ENCODE measurements at regions not wholly inside any gene's neighbourhood (a gene's known extent, or its start where the extent isn't known, plus 50 kb on each side); places are given as distances from the start of the nearest gene placed in this dataset.

DNA sequence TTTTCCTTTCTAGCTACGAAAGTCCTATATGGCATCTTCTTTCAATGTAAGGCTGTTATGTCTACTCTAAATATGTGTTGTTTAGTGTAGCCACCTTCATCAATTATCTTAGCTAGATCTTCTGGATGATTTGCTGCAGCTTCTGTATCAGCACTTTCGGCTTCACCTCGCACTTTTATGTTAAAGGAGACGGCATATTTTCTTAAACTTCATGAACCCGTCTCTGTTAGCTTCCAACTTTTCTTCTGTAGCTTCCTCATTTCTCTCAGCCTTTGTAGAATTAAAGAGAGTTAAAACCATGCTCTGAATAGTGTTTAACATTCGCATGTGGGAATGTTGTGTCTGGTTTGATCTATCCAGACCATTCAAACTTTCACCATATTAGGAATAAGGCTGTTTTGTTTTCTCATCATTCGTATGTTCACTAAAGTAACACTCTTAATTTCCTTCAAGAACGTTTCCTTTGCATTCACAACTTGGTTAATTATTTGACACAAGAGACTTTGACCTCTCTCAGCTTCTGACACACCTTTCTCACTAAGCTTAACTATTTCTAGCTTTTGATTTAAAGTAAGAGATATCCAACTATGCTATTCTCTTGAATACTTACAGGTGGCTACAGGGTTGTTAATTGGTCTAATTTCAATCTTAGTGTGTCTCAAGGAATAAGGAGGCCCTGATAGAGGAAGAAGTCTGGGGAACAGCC lies 476.8 kb downstream of the GABRG1 start:
- no peaks in the 10 kb centered on the region for H3K36me3 ChIP-seq (ENCODE audit: insufficient read depth)
- no peaks in the 10 kb centered on the region for H3K79me2 ChIP-seq (ENCODE audit: insufficient read depth, low read depth)
- H4K20me1 ChIP-seq (ENCODE audit: insufficient read depth) = no peaks in the 10 kb centered on the region
- TF ChIP-seq, protein P1, sequence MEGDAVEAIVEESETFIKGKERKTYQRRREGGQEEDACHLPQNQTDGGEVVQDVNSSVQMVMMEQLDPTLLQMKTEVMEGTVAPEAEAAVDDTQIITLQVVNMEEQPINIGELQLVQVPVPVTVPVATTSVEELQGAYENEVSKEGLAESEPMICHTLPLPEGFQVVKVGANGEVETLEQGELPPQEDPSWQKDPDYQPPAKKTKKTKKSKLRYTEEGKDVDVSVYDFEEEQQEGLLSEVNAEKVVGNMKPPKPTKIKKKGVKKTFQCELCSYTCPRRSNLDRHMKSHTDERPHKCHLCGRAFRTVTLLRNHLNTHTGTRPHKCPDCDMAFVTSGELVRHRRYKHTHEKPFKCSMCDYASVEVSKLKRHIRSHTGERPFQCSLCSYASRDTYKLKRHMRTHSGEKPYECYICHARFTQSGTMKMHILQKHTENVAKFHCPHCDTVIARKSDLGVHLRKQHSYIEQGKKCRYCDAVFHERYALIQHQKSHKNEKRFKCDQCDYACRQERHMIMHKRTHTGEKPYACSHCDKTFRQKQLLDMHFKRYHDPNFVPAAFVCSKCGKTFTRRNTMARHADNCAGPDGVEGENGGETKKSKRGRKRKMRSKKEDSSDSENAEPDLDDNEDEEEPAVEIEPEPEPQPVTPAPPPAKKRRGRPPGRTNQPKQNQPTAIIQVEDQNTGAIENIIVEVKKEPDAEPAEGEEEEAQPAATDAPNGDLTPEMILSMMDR (conservative IDR thresholded peaks at IDR 0.05; ENCODE audit: low read depth, low read length) = no peak
- H3K9ac ChIP-seq = no peak overlapping the region
- H3K4me1 ChIP-seq (ENCODE audit: low read depth, poor library complexity, severe bottlenecking) = no peaks in the 10 kb centered on the region
- H2AFZ ChIP-seq (ENCODE audit: low read depth) = no peak overlapping the region
- no peak overlapping the region for H3K4me2 ChIP-seq
- no peak overlapping the region for H3K4me3 ChIP-seq (IDR thresholded peaks at IDR 0.05; ENCODE audit: insufficient read depth, low read depth, low read length)
- H3K27me3 ChIP-seq (ENCODE audit: insufficient read depth, low read depth) = no peaks in the 10 kb centered on the region
- no peak overlapping the region for H3K27ac ChIP-seq

DNA sequence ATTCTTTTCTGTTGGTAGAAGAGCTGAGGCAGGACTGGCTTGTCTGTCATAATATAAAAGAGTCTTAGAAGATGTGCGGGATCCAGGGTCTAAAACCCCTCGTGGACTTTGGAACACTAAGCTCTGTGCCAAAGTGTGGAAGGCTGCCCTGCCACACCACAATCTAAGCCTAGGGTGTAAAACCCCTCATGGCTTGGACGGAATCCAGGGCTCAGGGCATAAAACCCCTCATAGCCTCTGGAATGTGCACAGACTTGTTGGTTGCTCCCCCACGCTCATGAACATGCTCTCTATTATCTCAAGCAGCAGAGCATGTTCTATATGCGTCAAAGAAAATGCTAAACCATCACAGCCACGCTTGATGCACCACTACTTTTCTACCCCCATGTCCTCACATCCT lies 483.6 kb downstream of the GABRG1 start:
- Histone ChIP-seq H3K36me3 (ENCODE audit: insufficient read depth) (no peaks in the 10 kb centered on the region), H3K27ac (no peak overlapping the region), H4K20me1 (ENCODE audit: insufficient read depth) (no peaks in the 10 kb centered on the region), H2AFZ (ENCODE audit: low read depth) (no peak overlapping the region), H3K4me2 (no peak overlapping the region), H3K4me1 (ENCODE audit: low read depth, poor library complexity, severe bottlenecking) (no peaks in the 10 kb centered on the region), H3K9ac (no peak overlapping the region), H3K4me3 (IDR thresholded peaks at IDR 0.05; ENCODE audit: insufficient read depth, low read depth, low read length) (no peak overlapping the region), H3K27me3 (ENCODE audit: insufficient read depth, low read depth) (no peaks in the 10 kb centered on the region), H3K79me2 (ENCODE audit: insufficient read depth, low read depth) (no peaks in the 10 kb centered on the region)
- TF ChIP-seq, protein P1 (conservative IDR thresholded peaks at IDR 0.05; ENCODE audit: low read depth, low read length) = no peak

DNA sequence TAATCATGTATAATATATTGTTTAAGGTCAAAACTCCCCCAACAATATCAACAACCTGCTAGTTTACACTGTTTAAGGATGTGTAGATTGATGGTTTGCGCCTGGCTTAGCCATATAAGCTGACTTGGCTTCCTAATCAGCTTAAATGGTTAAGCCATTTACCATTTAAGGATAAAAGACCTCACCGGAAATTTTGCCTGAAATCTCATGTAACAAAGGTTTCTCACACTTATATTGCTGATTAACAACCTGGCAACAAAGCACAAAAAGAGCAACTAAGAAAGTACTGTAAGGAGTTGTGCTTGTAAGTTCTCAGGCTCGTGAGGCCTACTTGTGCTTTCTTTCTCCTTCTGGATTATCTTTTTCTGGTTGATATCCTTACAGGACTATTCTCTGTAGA lies 485.2 kb downstream of the GABRG1 start:
- Histone ChIP-seq H3K4me2 (no peak overlapping the region), H2AFZ (ENCODE audit: low read depth) (no peak overlapping the region), H3K27ac (no peak overlapping the region), H3K79me2 (ENCODE audit: insufficient read depth, low read depth) (no peaks in the 10 kb centered on the region), H3K4me3 (IDR thresholded peaks at IDR 0.05; ENCODE audit: insufficient read depth, low read depth, low read length) (no peak overlapping the region), H4K20me1 (ENCODE audit: insufficient read depth) (no peaks in the 10 kb centered on the region), H3K36me3 (ENCODE audit: insufficient read depth) (no peaks in the 10 kb centered on the region), H3K4me1 (ENCODE audit: low read depth, poor library complexity, severe bottlenecking) (no peaks in the 10 kb centered on the region), H3K9ac (no peak overlapping the region), H3K27me3 (ENCODE audit: insufficient read depth, low read depth) (no peaks in the 10 kb centered on the region)
- TF ChIP-seq, protein P1 (conservative IDR thresholded peaks at IDR 0.05; ENCODE audit: low read depth, low read length) = no peak

DNA sequence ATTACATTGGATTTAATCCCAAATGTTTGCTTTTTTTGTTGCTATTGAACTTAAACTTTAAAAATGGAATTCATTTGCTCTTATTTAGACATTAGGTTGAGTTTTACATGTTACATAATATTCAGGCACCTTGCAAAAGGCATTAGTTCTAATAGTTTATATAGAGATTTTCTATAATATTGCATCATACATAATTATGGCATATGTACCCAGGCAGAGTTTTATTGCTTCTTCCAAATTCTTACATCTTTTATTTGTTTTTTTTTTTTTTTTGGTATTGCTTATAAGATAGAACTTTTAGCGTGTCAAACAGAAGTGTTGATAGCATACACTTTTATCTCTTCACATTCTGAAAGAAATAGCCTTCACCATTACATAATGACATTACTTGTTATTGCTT lies 487.7 kb downstream of the GABRG1 start:
- Histone ChIP-seq H3K4me2 (no peak overlapping the region), H3K79me2 (ENCODE audit: insufficient read depth, low read depth) (no peaks in the 10 kb centered on the region), H3K27ac (no peak overlapping the region), H4K20me1 (ENCODE audit: insufficient read depth) (no peaks in the 10 kb centered on the region), H3K4me3 (IDR thresholded peaks at IDR 0.05; ENCODE audit: insufficient read depth, low read depth, low read length) (no peak overlapping the region), H3K27me3 (ENCODE audit: insufficient read depth, low read depth) (no peaks in the 10 kb centered on the region), H3K4me1 (ENCODE audit: low read depth, poor library complexity, severe bottlenecking) (no peaks in the 10 kb centered on the region), H3K9ac (no peak overlapping the region), H3K36me3 (ENCODE audit: insufficient read depth) (no peaks in the 10 kb centered on the region), H2AFZ (ENCODE audit: low read depth) (no peak overlapping the region)
- TF ChIP-seq, protein P1 (conservative IDR thresholded peaks at IDR 0.05; ENCODE audit: low read depth, low read length) = no peak

Data from KMS-11 (cell line).